Spleen (tissue), 3 donors: ENCODE measurements at regions not wholly inside any gene's neighbourhood (a gene's known extent, or its start where the extent isn't known, plus 50 kb on each side); places are given as distances from the start of the nearest gene placed in this dataset.

Source experiments
- POLR2A ChIP-seq, 3 donors: fragments of 450-650 bp; IDR thresholded peaks; one replicate each; pipeline ENCODE4 v1.5.1; 2017; ENCODE audit warnings: antibody characterized with exemption in 3 of 3, mild to moderate bottlenecking in 1 of 3
- POLR2AphosphoS5 ChIP-seq, 3 donors: sonication (generic); formaldehyde crosslinking; IDR thresholded peaks; one replicate each; pipeline ENCODE4 v1.5.1; 2017; ENCODE audit warnings: antibody characterized with exemption in 3 of 3

DNA sequence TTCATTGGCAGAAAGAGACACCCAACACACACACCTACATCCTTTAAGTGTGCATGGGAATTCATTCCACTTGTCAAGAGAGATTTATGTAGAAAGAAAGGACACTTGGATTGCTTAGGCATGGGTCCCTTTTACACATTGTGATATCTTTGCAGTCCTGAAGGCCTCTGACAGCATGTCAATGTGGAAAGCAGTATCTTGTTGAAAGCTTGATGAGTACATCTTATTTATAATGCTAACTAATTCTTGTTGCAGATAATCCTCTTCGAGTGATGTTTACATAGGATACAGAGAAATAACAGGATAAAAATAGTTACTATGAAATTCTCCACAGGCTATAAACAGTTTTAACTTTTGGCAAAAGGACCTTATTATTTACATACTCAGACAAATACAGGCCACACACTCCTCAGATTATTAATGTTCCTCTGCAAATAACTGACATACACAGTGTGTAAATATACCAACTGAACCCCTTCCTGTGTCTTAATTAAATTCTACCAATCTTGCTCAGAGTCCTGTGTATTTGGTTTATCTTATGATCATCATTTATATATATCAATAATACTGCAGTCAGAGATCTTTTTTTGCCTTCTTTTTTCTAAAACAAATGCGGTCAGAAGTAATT is 111.8 kb upstream of the DIO2 start:
- TF ChIP-seq POLR2AphosphoS5 (IDR thresholded peaks at IDR 0.05) (no peak), POLR2A (IDR thresholded peaks at IDR 0.05) (no peak)
